VCaP (cell line): ENCODE measurements at regions not wholly inside any gene's neighbourhood (a gene's known extent, or its start where the extent isn't known, plus 50 kb on each side); places are given as distances from the start of the nearest gene placed in this dataset.

Source experiments
- H3K27ac ChIP-seq: fragments of 450-650 bp; 2 replicates; pipeline ENCODE4 v1.5.1; 2017
- CTCF ChIP-seq: fragments of 450-650 bp; conservative IDR thresholded peaks from 2 replicates; pipeline ENCODE4 v1.5.1; 2017; ENCODE audit warnings: mild to moderate bottlenecking, moderate library complexity

- no peak for TF ChIP-seq CTCF
Observed at GRCh38 chr9:129397335-129397734, 219.3 kb upstream of the IER5L start.

GRCh38 chr9:129396365-129396708 lies 218.3 kb upstream of the IER5L start:
- H3K27ac ChIP-seq, result no peak overlapping the region
- no peak for TF ChIP-seq CTCF

More at GRCh38 chr9:129397335-129397734, 219.3 kb upstream of the IER5L start:
- no peak overlapping the region for H3K27ac ChIP-seq

GRCh38 chr9:129395633-129396364 lies 217.7 kb upstream of the IER5L start:
- TF ChIP-seq CTCF, result no peak
- H3K27ac ChIP-seq, result no peak overlapping the region

DNA sequence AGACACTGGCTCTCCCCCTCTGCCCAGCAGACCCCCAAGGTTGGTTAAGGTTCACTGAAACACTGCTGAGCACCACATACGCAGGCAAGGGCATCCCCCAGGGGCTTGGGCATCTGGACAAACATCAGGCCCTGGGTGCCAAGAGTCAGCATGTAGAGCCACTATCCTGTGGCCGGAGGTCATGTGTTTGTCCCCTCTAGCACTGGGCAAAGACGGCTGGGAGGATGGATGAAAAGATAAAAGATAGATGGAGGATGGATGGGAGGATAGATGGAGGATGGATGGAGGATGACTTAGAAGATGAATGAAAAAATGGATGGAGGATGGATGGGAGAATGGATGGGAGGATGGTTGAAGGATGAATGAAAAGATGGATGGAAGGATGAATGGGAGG lies 216.8 kb upstream of the IER5L start:
- no peak overlapping the region for H3K27ac ChIP-seq
- TF ChIP-seq CTCF, result no peak

DNA sequence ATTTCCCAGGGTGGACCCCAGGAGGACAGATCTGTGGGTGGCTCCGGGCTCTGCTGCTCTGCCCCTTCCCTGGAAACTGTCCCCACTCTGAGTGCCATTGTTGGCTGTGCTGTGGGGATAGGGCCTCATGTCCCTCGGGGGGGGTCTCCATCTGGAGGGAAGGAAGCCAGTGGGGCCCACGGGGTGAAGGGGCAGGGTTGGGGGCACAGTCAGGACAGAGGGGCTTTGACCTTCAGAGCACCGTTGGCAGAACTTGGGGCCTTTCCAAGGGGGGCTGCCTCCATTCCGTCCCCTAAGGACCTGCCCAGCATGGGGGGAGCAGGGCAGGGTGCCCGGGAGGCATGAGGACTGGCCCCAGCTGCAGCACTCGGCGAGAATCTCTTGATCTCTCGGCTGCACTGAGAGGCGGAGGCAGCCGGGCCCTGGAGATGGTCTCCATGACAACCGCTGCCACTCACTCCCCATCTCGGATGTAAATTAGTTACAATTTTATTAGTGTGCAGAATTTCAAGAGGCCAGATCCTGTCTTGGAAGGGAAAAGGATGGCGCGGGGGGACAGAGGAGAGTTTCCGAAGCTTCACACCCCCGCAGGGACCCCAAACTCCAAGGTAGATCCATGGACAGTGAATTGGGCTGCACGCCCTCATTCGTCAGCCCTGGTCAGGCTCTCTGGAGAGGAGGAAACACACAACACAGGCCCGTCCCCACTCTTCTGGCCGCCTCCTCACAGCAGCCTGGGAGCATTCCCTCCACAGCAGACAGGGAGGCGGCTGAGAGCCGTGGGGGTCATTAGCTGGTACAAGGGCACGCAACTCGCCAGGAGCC lies 216.2 kb upstream of the IER5L start:
- no peak overlapping the region for H3K27ac ChIP-seq

GRCh38 chr9:129393064-129393463 lies 215.0 kb upstream of the IER5L start:
- no peak for TF ChIP-seq CTCF
- no peak overlapping the region for H3K27ac ChIP-seq

More for the DNA sequence above, 216.2 kb upstream of the IER5L start:
- no peak for TF ChIP-seq CTCF

DNA sequence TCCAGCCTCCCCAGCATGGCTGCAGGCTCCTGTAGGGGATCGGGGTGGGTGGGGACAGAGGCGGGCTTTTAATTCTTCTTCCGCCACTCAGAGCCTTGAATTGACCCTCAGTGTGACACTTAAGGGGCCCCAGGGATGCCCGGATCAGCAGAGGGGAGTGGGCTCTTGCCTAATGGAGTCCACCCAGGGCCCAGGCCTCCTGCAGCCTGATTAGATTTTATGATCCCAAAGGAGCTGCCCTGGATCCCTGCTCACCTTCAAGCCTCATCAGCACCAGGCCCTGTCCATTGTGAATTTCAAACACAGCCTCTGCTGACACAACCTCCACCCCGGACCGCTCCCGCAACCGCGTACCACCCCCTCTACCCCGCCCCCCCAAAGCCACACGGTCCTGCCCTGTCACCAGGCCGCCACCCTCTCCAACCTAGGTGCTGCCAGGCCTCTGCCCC lies 214.1 kb upstream of the IER5L start:
- no peak for TF ChIP-seq CTCF
- no peak overlapping the region for H3K27ac ChIP-seq
